OCI-LY1 (cell line): ENCODE measurements at regions not wholly inside any gene's neighbourhood (a gene's known extent, or its start where the extent isn't known, plus 50 kb on each side); places are given as distances from the start of the nearest gene placed in this dataset.
A peak's percentile ranks its signal among the peaks of the same experiment; 100 is the strongest.

Experiments
- H2AFZ ChIP-seq: fragments of 200-600 bp; sonication (generic), shearing (Covaris generic); 2 replicates; pipeline ENCODE4 v1.6.0; 2014; ENCODE audit warnings: antibody characterized with exemption, mild to moderate bottlenecking, low read length
- H3F3A ChIP-seq: fragments of 200-600 bp; sonication (generic), shearing (Covaris generic); 2 replicates; pipeline ENCODE4 v1.6.0; 2014; ENCODE audit warnings: mild to moderate bottlenecking, antibody characterized with exemption, low read length, moderate library complexity; ENCODE audit not compliant: insufficient read depth
- H3K27ac ChIP-seq: fragments of 200-600 bp; sonication (generic); 2 replicates; pipeline ENCODE4 v1.5.1; 2014; ENCODE audit warnings: low read length, mixed run types, mild to moderate bottlenecking, low read depth; ENCODE audit not compliant: poor library complexity, severe bottlenecking
- H3K27me3 ChIP-seq: fragments of 200-600 bp; sonication (generic); 2 replicates; pipeline ENCODE4 v1.6.0; 2014; ENCODE audit warnings: antibody characterized with exemption, mild to moderate bottlenecking, low read length, moderate library complexity; ENCODE audit not compliant: insufficient read depth
- H3K36me3 ChIP-seq: fragments of 200-600 bp; sonication (generic); 2 replicates; pipeline ENCODE4 v1.6.1; 2014; ENCODE audit warnings: mild to moderate bottlenecking, antibody characterized with exemption, low read length, moderate library complexity, mixed read lengths; ENCODE audit not compliant: insufficient read depth
- H3K4me1 ChIP-seq: fragments of 200-600 bp; sonication (generic); 2 replicates; pipeline ENCODE4 v1.5.1; 2014; ENCODE audit warnings: mild to moderate bottlenecking, low read length, moderate library complexity; ENCODE audit not compliant: insufficient read depth, severe bottlenecking
- H3K4me2 ChIP-seq: fragments of 200-600 bp; sonication (generic), shearing (Covaris generic); 2 replicates; pipeline ENCODE4 v1.6.1; 2014; ENCODE audit warnings: low read length
- H3K4me3 ChIP-seq: fragments of 200-600 bp; sonication (generic); 2 replicates; pipeline ENCODE4 v1.5.1; 2014; ENCODE audit warnings: low read length, low read depth, mild to moderate bottlenecking, mixed read lengths; ENCODE audit not compliant: poor library complexity, severe bottlenecking
- H3K79me2 ChIP-seq: fragments of 200-600 bp; shearing (Covaris generic); 2 replicates; pipeline ENCODE4 v1.6.1; 2016; ENCODE audit warnings: mixed run types, low read length, mixed read lengths; ENCODE audit not compliant: insufficient read depth
- H3K9ac ChIP-seq: fragments of 200-600 bp; sonication (generic), shearing (Covaris generic); 2 replicates; pipeline ENCODE4 v1.6.1; 2014; ENCODE audit warnings: mild to moderate bottlenecking, low read length, mixed read lengths
- H3K9me2 ChIP-seq: fragments of 200-600 bp; sonication (generic), shearing (Covaris generic); 2 replicates; pipeline ENCODE4 v1.6.1; 2014; ENCODE audit warnings: low read depth, mild to moderate bottlenecking, low read length, mixed read lengths
- H3K9me3 ChIP-seq: fragments of 200-600 bp; shearing (Covaris generic); 2 replicates; pipeline ENCODE4 v1.6.1; 2014; ENCODE audit warnings: low read length, mixed read lengths
- H4K20me1 ChIP-seq: fragments of 200-600 bp; sonication (generic), shearing (Covaris generic); 2 replicates; pipeline ENCODE4 v1.6.0; 2016; ENCODE audit warnings: mild to moderate bottlenecking, low read length; ENCODE audit not compliant: insufficient read depth
- EZH2 ChIP-seq: fragments of 200-600 bp; sonication (generic), shearing (Covaris generic); IDR thresholded peaks from 2 replicates; pipeline ENCODE4 v1.8.0; 2017; ENCODE audit warnings: borderline replicate concordance, mixed run types, mild to moderate bottlenecking, antibody characterized with exemption, low read length, moderate library complexity, mixed read lengths
- TF ChIP-seq, protein P1 (sequence below): fragments of 200-600 bp; sonication (generic), shearing (Covaris generic); IDR thresholded peaks from 2 replicates; pipeline ENCODE4 v1.5.1; 2017; ENCODE audit warnings: mild to moderate bottlenecking, antibody characterized with exemption, low read length, moderate library complexity, mixed read lengths

DNA sequence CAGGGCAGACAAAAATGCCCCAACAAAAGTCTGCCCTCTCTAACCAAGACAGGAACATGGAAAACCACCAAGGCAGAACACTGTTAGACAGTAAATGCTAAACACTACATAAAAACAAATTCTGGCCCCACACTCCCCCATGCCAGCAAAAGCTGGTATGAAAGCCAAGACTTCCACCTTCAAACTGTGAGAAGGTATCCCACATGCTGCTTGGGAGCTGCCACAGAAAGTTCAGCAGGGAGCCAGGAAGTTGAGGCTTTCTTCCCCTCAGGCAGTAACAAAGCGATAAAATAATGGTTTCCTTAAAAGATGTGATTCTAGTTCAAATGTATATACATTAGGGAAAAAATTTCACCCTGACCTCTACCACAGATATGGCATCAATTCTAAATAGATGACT, 770.4 kb upstream of the NDST4 start:
- Histone ChIP-seq H3K9me2 (no peaks in the 10 kb centered on the region), H2AFZ (no peak overlapping the region), H3K27ac (no peak overlapping the region), H3K4me2 (no peak overlapping the region), H3K4me1 (no peaks in the 10 kb centered on the region), H4K20me1 (no peaks in the 10 kb centered on the region), H3K36me3 (no peaks in the 10 kb centered on the region), H3K9me3 (no peaks in the 10 kb centered on the region), H3K9ac (no peak overlapping the region), H3K79me2 (no peaks in the 10 kb centered on the region), H3K27me3 (no peaks in the 10 kb centered on the region), H3K4me3 (no peak overlapping the region), H3F3A (no peaks in the 10 kb centered on the region)
- no peak for TF ChIP-seq EZH2
- TF ChIP-seq, protein P1, sequence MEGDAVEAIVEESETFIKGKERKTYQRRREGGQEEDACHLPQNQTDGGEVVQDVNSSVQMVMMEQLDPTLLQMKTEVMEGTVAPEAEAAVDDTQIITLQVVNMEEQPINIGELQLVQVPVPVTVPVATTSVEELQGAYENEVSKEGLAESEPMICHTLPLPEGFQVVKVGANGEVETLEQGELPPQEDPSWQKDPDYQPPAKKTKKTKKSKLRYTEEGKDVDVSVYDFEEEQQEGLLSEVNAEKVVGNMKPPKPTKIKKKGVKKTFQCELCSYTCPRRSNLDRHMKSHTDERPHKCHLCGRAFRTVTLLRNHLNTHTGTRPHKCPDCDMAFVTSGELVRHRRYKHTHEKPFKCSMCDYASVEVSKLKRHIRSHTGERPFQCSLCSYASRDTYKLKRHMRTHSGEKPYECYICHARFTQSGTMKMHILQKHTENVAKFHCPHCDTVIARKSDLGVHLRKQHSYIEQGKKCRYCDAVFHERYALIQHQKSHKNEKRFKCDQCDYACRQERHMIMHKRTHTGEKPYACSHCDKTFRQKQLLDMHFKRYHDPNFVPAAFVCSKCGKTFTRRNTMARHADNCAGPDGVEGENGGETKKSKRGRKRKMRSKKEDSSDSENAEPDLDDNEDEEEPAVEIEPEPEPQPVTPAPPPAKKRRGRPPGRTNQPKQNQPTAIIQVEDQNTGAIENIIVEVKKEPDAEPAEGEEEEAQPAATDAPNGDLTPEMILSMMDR, result no peak

DNA sequence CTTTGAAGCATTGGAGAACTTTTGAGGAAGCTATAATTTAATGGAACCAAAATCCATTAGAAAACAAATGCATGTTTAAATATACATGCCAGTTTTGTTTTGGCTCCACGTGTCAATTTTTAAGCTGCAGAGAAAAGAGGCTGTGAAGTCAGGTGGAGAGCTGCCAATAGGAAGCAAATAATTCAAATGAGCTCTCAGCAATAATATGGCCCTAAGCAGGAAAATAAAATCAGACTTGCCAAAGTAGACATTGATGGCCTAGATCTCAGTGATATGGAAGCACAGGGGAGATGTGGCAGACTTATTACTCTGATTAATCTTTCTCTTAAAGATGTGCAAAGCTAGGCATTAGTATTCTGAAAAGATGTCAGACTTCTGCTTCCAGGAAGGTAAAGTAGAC, 769.8 kb upstream of the NDST4 start:
- no peak for TF ChIP-seq EZH2
- TF ChIP-seq, protein P1, result no peak
- Histone ChIP-seq H4K20me1 (no peaks in the 10 kb centered on the region), H3K27ac (no peak overlapping the region), H3K27me3 (no peaks in the 10 kb centered on the region), H3K9me3 (no peaks in the 10 kb centered on the region), H3K4me1 (no peaks in the 10 kb centered on the region), H3K9ac (no peak overlapping the region), H3K79me2 (no peaks in the 10 kb centered on the region), H2AFZ (no peak overlapping the region), H3K9me2 (no peaks in the 10 kb centered on the region), H3F3A (no peaks in the 10 kb centered on the region), H3K4me2 (no peak overlapping the region), H3K4me3 (no peak overlapping the region), H3K36me3 (no peaks in the 10 kb centered on the region)

DNA sequence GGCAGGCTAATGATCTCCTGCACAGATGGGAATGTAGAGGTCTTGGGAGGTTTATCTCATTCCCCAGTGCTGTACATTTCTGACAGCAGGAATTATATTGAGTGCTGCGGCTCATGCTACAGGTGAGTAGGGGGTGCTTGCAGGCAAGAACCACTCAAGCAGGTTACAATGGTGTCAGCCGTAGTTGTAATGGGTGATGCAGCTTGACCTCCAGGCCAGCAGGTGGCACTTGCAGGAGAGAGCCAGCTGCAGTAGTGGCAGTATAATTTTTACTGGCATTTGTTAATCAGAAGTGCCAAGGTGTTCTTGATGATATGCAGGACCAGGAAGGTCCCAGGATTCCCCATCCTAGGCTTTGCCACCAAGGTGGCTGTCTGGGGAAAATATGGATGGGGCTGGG, 759.6 kb upstream of the NDST4 start:
- no peaks in the 10 kb centered on the region for H3K4me1 ChIP-seq
- H2AFZ ChIP-seq, result no peak overlapping the region
- TF ChIP-seq, protein P1, result peak; percentile 43; the same call in 1 of the 2 replicates
- TF ChIP-seq EZH2, result no peak
- H3F3A ChIP-seq, result no peaks in the 10 kb centered on the region
- no peaks in the 10 kb centered on the region for H3K27me3 ChIP-seq
- H3K4me3 ChIP-seq, result no peak overlapping the region
- H3K27ac ChIP-seq, result no peak overlapping the region
- no peaks in the 10 kb centered on the region for H3K9me3 ChIP-seq
- no peaks in the 10 kb centered on the region for H3K36me3 ChIP-seq
- no peak overlapping the region for H3K9ac ChIP-seq
- no peaks in the 10 kb centered on the region for H4K20me1 ChIP-seq
- no peak overlapping the region for H3K4me2 ChIP-seq
- no peaks in the 10 kb centered on the region for H3K79me2 ChIP-seq
- H3K9me2 ChIP-seq, result no peaks in the 10 kb centered on the region
